Tongue (tissue), 1 donor: ENCODE measurements at regions not wholly inside any gene's neighbourhood (a gene's known extent, or its start where the extent isn't known, plus 50 kb on each side); places are given as distances from the start of the nearest gene placed in this dataset.

Source experiments
- DNase-seq: peaks from one replicate; pipeline ENCODE4 v3.0.0-alpha.2; 2015

- DNase-seq: no peak
Measured at GRCh38 chr12:123100882-123101281, 50.0 kb downstream of the PITPNM2 start.

DNA sequence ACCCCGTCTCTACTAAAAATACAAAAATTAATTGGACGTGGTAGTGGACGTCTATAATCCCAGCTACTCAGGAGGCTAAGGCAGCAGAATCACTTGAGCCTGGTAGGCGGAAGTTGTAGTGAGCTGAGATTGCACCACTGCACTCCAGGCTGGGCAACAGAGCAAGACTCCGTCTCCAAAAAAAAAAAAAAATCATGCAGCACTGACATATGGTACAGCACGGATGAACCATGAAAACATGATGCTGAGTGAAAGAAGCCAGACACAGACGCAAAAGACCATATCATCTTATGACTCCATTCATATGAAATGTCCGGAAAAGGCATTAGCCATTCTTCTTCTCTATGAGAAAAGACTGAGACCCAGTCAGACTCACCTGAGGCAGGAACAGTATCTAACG lies 50.4 kb downstream of the PITPNM2 start:
- no peak for DNase-seq

DNA sequence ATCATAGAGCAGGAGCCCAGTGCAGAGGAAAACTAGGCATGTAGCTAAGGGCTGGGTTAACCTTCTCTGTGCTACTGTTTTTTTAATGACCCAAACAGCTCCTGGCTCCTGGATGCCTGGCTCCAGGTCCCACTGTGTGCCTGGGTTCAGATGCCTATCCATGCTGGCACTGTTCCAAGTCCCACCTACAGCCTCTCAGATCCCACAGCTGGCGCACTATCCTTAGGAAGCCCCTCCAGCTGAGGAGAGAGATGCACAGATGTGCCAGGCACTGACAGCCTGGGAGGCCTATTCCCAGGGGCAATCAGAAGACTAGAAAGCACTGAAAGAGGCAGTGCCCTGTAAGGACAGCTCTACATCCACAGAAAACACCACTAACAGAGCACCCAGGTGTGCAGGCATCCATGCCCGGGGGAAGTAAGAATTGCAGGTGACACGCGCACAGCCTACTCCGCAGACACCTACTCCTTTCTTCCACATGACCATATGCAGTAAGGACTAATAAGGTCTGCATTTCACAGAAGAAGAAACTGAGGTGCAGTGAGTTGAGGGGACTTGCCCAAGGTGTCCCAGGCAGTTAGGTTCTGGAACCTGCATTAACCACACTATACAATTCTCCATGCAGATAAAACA lies 51.2 kb downstream of the PITPNM2 start:
- DNase-seq: no peak

DNA sequence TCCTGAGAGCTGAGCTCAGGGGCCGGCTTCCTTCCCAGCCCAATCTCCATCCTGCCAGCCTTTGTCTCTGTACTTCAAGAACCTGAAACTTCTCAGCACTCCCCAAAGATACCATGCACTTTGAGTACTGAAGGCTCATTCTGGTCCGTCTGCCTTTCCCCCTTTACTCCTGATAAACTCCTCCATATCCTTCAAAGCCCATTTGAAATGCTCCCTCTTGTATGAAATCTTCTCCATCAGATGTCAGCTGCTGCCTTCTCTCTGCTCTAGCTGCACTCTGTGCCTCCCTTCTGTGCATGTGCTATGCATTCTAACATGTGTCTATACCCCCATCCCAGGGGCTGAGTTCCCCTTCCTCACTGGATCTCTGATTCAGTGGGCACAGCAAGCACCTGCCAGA lies 52.1 kb downstream of the PITPNM2 start:
- no peak for DNase-seq

DNA sequence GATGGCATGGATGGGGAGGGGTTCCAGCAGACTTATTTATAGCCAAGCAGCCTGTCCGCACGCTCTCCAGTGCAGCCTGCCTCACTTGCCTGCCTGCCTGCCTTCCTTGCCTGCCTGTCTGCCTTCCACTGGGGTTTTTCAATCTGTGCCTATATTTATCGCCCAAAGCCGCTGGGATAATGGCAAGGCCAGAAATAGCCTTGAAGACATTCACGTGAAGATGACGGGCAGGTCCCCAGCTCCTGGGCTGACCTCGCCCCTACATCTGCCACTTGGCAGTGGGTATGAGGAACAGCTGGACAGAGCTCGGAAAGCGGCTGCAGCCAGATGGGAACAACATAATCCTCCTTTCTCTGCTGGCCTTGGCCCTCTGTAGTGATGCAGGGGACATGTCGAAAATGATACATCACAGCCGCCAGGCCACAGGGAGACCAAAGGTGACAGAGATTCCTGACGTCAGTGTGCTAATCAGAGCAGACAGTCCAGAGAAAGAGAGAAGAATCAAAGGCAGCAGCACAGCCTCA lies 53.3 kb downstream of the PITPNM2 start:
- peak; percentile 90 for DNase-seq

- peak; percentile 68 for DNase-seq
Measured at GRCh38 chr12:123096741-123097140, 54.1 kb downstream of the PITPNM2 start.

DNA sequence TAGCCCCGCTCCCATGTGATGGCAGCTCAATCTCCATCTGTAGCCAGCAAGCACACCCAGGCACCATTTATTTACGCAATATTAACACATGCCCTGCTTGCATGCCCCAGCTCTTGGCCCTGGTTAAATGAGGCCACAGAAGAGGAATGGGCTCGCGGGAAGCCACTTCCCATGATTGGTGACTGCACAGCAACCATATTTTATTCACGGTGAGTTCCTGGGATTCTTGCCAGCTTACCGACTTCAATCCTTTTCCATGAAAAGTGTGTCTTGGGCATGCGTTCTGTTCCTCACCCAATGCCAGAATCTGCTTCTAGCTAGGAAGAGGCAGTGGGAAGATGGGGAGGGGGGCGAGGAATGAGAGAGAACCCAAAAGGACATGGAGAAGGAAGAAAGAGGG lies 54.7 kb downstream of the PITPNM2 start:
- no peak for DNase-seq

GRCh38 chr12:123095078-123095881 lies 55.6 kb downstream of the PITPNM2 start:
- no peak for DNase-seq

DNA sequence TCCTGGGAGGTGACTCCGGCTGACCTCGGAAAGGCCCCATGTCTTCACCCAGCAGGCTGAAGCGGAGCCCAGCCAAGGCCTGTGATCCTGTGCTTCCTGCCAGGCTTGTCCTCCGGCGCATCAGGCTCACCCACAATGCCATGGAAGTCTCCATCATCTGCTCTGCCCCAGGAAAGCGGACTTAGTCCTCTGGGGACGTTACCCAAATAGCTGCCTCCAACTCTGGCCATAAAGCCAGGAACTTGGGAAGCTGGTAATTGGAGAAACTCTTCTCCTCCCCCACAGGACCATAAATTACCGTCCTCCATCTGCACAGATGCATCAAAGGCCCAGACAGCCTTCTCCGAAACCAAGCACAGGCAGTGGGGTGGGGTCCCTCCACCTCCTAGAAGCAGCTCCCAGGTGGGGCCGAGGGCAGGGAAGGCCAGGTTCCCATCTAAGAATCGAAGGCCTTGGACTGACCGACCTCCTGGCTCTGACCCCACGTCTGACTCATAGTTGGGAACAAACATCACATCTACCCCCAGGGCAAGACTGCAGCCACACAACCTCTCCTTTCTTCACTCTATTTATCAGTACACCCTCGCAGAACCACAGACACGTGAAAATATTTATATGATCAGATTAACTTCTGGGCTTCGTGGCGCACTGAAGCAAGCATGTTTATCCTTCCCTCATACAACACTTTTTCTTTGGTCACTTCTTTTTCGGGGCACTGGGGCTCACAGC lies 56.4 kb downstream of the PITPNM2 start:
- no peak for DNase-seq

DNA sequence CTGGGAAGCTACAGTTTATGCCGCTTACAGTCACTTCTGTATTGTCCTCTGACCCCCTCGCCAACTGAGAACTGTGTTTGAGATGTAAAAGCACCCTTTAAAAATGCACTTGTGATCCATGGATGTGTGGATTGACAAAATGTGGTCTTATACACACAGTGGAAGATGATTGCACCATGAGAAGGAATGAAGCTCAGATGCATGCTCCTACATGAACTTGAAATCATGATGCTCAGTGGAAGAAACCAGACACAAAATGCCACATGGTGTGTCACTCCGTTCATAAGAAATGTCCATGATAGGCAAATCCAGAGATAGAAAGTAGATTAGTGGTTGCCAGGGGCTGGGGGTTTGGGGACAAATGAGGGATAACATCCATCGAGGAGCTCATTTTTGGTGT lies 58.0 kb downstream of the PITPNM2 start:
- no peak for DNase-seq

GRCh38 chr12:123091230-123092150 lies 59.4 kb downstream of the PITPNM2 start:
- no peak for DNase-seq

DNA sequence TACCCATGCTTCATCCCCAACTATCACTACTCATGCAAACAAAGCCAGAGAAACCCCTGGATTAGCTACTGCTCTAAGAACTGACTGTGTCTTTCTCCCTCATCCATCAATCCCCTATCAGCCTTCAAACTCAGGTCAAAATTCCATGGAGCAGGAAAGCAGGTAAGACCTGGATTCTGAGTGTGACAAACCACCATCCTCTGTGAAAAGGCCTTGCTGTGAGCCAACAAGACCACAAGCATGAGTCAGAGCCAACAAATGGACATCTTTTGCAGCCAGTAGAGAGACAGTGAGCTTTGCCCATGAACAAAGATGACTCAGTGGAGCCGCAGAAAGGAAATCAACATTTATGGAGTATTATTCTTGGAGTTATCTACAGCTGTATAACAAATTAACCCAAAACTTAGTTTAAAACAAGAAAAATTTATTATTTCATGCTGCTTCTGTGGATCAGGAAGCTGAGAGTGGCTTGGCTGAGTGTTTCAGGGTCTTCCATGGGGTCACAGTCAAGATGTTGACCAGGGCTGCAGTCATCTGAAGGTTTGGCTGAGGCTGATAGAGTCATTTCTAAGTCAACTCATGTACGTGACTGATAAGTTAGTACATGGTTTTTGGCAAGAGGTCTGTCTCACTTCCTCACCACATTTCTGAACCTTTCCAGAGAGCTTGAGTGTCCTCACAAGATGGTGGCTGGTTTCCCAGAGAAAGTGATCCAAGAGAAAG lies 61.1 kb downstream of the PITPNM2 start:
- DNase-seq: no peak

DNA sequence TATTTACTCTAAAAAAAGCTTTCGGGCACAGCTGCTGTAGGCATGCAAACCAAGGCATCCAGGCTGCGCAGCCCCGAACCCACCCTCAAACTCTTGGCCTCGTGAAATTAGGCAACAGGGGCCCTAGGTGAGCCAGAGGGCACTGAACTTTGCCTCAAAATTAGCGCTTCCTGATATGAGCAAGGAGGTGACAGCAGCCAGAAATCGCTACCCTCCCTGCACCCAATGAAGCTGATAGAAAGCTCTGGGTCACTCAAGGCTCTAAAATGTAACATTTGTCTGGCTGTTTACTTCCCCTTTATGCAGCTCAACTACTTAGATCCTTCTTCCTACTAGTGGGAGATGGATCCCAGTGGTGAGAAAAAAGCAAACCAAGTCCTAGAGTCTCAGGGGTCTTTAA lies 61.8 kb downstream of the PITPNM2 start:
- DNase-seq: no peak

DNA sequence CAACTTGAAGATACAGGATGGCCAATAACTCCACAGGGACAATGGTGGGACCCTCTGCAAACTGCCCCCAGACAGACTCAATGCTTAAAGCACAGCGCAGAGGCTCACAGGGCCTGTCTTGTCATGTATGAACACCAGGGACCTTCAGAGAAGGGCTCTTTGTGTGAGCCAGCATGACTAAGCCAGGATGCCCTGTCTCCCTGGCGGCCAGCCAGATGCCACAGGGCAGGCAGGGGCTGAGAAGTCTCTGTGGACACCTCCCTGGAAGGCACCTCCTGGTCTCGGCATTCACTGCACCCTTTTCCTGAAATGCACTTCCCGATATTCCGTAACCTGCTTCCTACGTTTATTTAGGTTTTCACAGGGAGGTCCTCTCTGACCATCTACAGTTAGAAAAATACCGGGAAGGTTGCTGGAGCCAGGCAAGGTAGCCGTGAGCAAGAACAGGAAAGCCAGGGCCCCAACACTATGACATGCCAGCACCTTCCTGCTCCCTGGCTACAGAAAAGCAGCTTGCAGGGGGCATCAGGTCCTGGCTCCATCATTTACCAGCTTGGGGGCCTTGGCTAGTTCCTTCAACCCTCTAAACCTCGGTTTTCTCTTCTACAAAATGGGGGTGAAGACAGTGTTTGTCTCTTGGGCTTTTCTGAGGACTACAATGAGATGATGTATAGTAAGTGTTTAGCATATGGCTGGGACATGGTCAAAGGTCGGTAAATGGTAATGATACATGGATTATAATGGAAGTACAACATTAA lies 65.0 kb downstream of the PITPNM2 start:
- peak; percentile 47 for DNase-seq

GRCh38 chr12:123085066-123085465 lies 65.8 kb downstream of the PITPNM2 start:
- DNase-seq: no peak

GRCh38 chr12:123083661-123084571 lies 67.0 kb downstream of the PITPNM2 start:
- DNase-seq: no peak

GRCh38 chr12:123080634-123081033 lies 70.3 kb downstream of the PITPNM2 start:
- no peak for DNase-seq

DNA sequence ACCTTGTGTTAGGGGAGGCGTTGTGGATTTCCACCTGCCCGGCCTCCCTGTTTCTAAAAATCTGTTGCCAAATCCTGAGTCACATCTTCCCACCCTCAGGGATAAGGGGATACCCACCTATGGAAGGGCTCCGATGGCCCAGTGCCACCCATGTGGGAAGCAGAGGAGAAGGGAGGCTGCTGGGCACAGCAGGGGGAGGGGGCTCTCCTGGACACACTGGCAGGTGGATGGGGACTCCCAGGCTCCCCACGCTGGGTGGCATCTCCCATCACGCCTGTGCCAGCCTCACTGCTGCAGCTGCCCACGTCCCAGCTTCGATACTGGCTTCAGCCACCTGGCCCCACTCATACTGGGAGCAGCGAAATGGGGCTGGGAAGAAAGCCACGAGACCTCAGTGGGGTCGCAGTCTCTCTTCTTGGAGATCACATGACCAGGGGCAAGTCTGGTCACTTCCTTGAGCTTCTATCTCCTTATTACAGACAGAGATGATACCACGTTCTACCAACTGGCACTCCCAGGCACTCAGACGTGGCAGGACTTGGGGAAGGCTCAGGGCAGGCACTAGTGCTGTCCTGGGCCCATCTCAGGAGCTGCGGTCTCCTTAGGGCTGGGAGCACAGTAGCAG lies 72.2 kb downstream of the PITPNM2 start:
- DNase-seq: no peak

GRCh38 chr12:123078120-123078465 lies 72.8 kb downstream of the PITPNM2 start:
- peak; percentile 42 for DNase-seq
